ENCODE measurements at regions not wholly inside any gene's neighbourhood (a gene's known extent, or its start where the extent isn't known, plus 50 kb on each side); places are given as distances from the start of the nearest gene placed in this dataset.
"Not testable (repeated sequence)": the region's sequence is repeated elsewhere in the genome, so short reads cannot be mapped to it uniquely, and the experiment has no call there.

- no peak overlapping the region for H3K27ac ChIP-seq
- no peak for DNase-seq (ENCODE audit: low read depth, low spot score)
Measured at GRCh38 chr20:4635781-4636180, 50.5 kb upstream of the PRNP start.

- no peak overlapping the region for H3K27ac ChIP-seq
- no peak for DNase-seq (ENCODE audit: low read depth, low spot score)
Measured at GRCh38 chr20:4635342-4635741, 50.9 kb upstream of the PRNP start.

DNA sequence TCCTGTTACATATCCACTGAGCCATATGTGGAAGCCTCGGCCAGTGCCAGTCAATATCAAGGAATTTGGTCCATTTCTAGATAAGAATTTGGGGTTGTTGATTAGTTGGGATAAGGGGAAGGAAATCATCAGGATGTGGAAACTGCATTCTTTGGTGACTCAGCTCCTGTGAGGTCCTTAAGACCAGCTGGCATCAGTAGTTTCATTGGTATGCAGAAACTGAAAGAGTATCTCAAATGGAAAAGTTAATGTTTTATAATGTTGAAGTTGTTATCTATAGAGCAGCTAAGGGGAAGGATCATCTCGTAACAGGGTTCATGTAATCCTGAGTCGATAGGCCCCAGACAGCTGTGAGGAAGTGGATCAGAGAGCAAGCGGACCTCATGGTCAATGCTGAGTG, 52.5 kb upstream of the PRNP start:
- H3K27ac ChIP-seq = peak overlapping the region; percentile 6
- DNase-seq (ENCODE audit: low read depth, low spot score) = no peak

DNA sequence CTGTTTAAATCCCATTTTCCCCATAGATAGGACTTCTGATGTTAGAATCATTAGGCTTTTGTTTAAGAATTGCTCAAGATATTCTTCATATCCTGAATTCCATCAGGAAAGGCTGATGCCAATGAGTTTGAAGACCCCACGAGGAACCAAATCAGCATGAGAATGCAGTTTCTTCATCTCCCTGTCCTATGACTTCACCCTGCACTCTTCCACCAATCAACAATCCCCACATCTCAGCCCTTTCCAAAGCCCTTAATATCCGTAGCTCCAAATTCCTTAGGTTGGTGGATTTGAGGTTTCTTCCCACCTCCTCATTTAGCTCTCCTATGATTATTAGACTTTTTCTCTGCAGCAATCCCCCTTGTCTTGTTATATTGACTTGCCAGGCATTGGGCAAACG, 52.9 kb upstream of the PRNP start:
- peak overlapping the region; percentile 6 for H3K27ac ChIP-seq
- no peak for DNase-seq (ENCODE audit: low read depth, low spot score)

GRCh38 chr20:4632876-4633275, 53.4 kb upstream of the PRNP start:
- DNase-seq (ENCODE audit: low read depth, low spot score) = no peak
- H3K27ac ChIP-seq = no peak overlapping the region

DNA sequence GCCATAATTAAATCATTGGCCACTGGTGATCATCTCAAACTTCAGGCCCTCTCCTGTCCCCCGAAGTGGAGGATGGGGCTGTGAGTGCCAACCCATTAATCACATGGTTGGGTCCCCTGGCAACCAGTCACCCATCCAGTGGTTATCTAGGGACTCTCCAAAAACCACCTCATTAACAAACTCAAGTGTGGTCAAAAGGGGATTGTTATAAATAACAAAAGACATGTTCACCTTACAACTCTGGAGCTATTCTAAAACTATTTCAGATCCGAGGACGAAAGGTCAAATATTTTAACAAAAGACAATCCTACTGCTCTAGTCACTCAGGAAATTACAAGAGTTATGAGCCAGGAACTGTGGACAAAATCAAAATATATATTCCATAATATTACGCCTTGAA, 60.0 kb upstream of the PRNP start:
- no peak for DNase-seq (ENCODE audit: low read depth, low spot score)
- H3K27ac ChIP-seq = no peak overlapping the region

DNA sequence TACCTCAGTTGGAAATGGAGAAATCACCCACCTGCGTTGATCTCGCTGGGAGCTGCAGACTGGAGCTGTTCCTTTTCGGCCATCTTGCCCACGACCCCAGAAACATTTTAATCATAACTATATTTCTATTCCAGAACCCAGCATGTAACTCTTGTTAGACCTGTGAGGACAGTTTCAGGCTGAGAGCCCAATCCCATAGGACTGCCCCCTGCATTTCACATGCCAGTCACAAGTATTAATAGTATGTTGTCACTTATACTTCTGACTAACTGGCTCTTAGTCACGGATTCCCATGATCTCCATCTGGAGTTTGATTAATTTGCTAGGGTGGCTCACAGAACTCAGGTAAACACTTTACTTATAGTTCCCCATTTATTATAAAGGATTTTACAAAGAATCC, 60.6 kb upstream of the PRNP start:
- DNase-seq (ENCODE audit: low read depth, low spot score) = no peak
- H3K27ac ChIP-seq = no peak overlapping the region

DNA sequence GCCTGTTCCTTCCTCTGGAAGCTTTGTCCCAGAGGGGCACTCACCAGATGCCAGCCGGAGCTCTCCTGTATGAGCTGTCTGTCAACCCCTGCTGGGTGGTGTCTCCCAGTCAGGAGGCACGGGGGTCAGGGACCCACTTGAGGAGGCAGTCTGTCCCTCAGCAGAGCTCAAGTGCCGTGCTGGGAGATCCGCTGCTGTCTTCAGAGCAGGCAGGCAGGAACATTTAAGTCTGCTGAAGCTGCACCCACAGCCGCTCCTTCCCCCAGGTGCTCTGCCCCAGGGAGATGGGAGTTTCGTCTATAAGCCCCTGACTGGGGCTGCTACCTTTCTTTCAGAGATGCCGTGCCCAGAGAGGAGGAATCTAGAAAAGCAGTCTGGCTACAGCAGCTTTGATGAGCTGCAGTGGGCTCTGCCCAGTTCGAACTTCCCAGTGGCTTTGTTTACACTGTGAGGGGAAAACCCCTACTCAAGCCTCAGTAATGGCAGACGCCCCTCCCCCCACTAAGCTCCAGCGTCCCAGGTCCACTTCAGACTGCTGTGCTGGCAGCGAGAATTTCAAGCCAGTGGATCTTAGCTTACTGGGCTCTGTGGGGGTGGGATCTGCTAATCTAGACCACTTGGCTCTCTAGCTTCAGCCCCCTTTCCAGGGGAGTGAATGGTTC, 61.5 kb upstream of the PRNP start:
- not testable (repeated sequence) for H3K27ac ChIP-seq; DNase-seq (ENCODE audit: low read depth, low spot score)

GRCh38 chr20:4619144-4619543, 67.1 kb upstream of the PRNP start:
- not testable (repeated sequence) for DNase-seq (ENCODE audit: low read depth, low spot score); H3K27ac ChIP-seq

GRCh38 chr20:4617484-4617883, 68.8 kb upstream of the PRNP start:
- no peak for DNase-seq (ENCODE audit: low read depth, low spot score)
- no peak overlapping the region for H3K27ac ChIP-seq

- H3K27ac ChIP-seq = no peak overlapping the region
- no peak for DNase-seq (ENCODE audit: low read depth, low spot score)
Measured at GRCh38 chr20:4617019-4617418, 69.2 kb upstream of the PRNP start.

DNA sequence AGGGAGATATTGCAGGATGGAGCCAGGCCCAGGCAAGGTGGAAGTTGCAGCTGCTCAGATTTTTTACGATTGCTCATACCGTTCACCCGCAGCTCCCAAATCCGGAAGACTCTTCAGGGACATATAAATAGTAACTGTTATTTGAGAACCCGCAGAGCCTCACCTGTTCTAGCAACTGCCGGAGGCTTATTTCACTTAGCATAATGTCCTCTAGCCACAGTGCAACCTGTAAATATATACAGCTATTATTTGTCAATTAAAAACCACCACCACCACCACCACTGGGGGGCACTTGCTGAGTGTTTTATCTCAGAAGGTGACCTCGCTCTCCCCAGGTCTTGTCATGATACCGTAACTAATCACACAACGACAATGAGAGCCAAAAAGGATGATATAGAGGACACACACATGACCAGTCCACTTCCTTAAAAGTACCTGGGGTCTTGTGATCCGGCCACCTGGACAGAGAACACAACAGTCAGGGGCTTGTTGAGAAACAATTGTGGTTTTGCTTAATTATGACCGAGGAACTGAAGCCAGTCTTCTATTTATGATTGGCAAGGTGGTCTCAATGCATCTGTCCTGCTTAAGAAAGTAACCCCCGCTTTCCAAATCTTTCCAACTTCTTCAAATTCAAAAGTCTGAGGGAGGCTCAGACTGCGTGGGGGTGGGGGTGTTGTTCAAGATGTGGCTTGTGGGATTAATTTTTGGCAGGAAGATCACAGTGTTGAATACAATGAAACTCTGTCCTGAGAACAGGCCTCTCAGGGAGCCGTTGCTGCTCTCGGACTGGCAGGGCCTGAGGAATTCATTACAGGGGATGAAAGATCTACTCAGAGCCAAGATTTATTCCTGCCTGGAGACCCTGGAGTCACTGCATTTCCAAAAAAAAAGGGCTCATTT, 72.3 kb upstream of the PRNP start:
- peak overlapping the region; percentile 29 for H3K27ac ChIP-seq
- DNase-seq (ENCODE audit: low read depth, low spot score) = peak; percentile 60

GRCh38 chr20:4613184-4613583, 73.1 kb upstream of the PRNP start:
- peak overlapping the region; percentile 29 for H3K27ac ChIP-seq
- no peak for DNase-seq (ENCODE audit: low read depth, low spot score)

DNA sequence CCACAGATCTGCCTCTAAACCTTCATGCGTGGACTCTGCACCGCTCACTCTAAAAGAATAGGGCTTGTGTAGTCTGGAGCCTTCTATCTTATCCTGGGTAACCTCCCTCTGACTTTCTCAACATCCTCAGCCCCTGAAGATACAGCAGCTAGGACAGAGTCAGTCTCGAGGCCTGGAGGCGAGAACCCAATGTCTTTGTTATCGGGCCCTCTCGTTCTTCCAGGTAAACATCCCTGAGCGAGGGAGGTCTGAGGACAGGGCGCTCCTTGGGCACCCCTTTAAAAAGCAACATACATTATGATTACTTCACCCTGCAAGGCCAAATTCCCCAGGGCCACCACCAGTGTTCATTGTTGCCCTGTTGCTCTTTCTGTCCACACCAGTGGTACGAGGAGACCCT, 75.4 kb upstream of the PRNP start:
- H3K27ac ChIP-seq = no peak overlapping the region
- no peak for DNase-seq (ENCODE audit: low read depth, low spot score)

- no peak overlapping the region for H3K27ac ChIP-seq
- DNase-seq (ENCODE audit: low read depth, low spot score) = no peak
Measured at GRCh38 chr20:4609511-4609910, 76.7 kb upstream of the PRNP start.

DNA sequence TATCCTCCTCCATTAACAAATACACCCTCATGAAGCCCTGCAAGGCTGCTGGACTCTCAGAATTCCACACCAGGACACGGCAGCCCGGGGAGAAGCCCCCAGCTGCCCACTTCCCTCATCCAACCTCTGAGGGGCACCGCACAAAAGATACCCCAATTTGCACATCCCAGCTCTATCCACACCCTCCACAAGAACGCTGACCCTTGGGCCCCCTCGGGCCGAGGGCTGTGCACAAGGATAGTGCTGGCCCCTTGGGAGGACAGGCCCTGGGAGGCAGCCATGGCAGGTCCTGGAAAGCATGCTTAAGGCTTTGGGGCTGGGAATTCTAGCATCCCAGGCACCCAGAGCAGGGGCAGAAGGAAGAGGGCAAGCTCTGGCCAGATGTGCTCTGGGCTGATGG, 77.4 kb upstream of the PRNP start:
- H3K27ac ChIP-seq = no peak overlapping the region
- no peak for DNase-seq (ENCODE audit: low read depth, low spot score)

GRCh38 chr20:4607287-4607713, 79.0 kb upstream of the PRNP start:
- no peak overlapping the region for H3K27ac ChIP-seq
- DNase-seq (ENCODE audit: low read depth, low spot score) = no peak

DNA sequence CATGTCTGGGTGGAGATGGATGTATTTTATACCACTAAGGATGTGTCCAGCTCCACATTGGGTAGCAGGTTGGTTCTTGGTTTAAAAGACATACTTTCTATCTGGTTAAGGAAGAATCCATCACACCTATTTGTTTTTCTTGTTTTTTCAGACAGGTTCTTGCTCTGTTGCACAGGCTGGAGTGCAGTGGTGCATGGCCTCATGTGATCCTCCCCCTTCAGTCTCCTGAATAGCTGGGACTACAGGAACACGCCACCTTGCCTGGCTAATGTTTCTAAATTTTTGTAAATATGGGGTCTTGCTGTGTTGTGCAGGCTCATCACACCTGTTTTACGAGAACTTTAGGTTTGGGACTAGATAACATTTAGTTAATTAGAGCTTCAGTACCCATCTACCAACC, 80.2 kb upstream of the PRNP start:
- no peak overlapping the region for H3K27ac ChIP-seq
- DNase-seq (ENCODE audit: low read depth, low spot score) = no peak

DNA sequence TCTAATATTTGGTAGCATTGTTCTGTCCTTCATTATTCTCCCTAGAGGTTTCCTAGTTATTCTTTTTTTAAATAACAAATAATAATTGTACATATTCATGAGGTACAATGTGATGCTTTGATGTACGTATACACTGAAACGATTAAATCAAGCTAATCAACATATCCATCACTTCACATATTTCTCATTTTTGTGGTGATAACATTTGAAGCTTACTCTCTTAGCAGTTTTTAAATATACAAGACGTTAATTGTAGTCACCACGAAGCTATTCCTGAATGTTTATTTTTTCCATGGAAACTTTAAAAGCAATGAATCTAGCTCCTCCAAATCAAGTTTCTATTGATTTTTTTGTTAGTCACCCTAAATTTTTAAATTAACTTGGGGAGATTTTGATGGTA, 81.1 kb upstream of the PRNP start:
- H3K27ac ChIP-seq = no peak overlapping the region
- DNase-seq (ENCODE audit: low read depth, low spot score) = no peak

DNA sequence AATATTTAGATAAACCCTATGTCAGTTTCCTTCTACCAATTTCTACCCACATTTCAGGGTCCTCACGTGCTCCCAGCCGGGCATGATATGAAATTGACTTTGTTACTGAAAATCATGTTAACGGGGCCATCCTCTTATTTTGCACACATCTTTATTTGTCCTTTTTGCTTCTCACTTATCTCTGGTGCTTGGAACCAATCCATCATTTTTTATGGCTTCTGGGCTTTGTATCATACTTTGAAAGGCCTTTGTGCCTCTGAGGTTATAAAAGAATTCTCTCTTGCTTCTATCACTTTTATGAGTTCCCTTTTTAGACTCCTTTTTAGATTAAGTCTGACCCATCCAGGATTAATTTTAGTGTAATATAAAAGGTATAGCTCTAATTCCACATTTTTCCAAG, 81.7 kb upstream of the PRNP start:
- H3K27ac ChIP-seq = no peak overlapping the region
- DNase-seq (ENCODE audit: low read depth, low spot score) = no peak

- no peak overlapping the region for H3K27ac ChIP-seq
- no peak for DNase-seq (ENCODE audit: low read depth, low spot score)
Measured at GRCh38 chr20:4603724-4604123, 82.5 kb upstream of the PRNP start.

- no peak overlapping the region for H3K27ac ChIP-seq
- DNase-seq (ENCODE audit: low read depth, low spot score) = no peak
Measured at GRCh38 chr20:4602297-4602631, 84.0 kb upstream of the PRNP start.

All from epithelial cell of prostate (primary cell).